Liver (tissue), 8 donors: ENCODE measurements at regions not wholly inside any gene's neighbourhood (a gene's known extent, or its start where the extent isn't known, plus 50 kb on each side); places are given as distances from the start of the nearest gene placed in this dataset.
"Not testable (repeated sequence)": the region's sequence is repeated elsewhere in the genome, so short reads cannot be mapped to it uniquely, and the experiment has no call there.

Experiments used
- DNase-seq: peaks from one replicate; pipeline ENCODE4 v3.0.0-alpha.2; 2017; ENCODE audit warnings: low spot score
- H3K27ac ChIP-seq, 2 donors: one replicate each; pipeline ENCODE4 v1.7.0; 2013; ENCODE audit warnings: inconsistent platforms in 2 of 2, low read length in 2 of 2, control low read depth in 1 of 2, low read depth in 1 of 2, mild to moderate bottlenecking in 1 of 2
- H3K27me3 ChIP-seq, 4 donors: one replicate each; pipeline versions ENCODE4 v1.6.1 to v1.7.0; 2013; ENCODE audit warnings: low read length in 3 of 4, inconsistent platforms in 1 of 4, mild to moderate bottlenecking in 1 of 4, moderate library complexity in 1 of 4; ENCODE audit not compliant: control insufficient read depth in 4 of 4, insufficient read depth in 4 of 4
- H3K36me3 ChIP-seq, 4 donors: one replicate each; pipeline versions ENCODE4 v1.6.1 to v1.7.0; 2013; ENCODE audit warnings: low read length in 3 of 4, mild to moderate bottlenecking in 3 of 4, low read depth in 1 of 4, moderate library complexity in 1 of 4; ENCODE audit not compliant: control insufficient read depth in 4 of 4, insufficient read depth in 3 of 4
- H3K4me1 ChIP-seq, 4 donors: one replicate each; pipeline versions ENCODE4 v1.6.1 to v1.7.0; 2013; ENCODE audit warnings: low read length in 3 of 4, mild to moderate bottlenecking in 3 of 4, moderate library complexity in 1 of 4; ENCODE audit not compliant: control insufficient read depth in 4 of 4, insufficient read depth in 4 of 4
- H3K4me3 ChIP-seq, 3 donors: one replicate each; pipeline versions ENCODE4 v1.6.1 to v1.7.0; 2013; ENCODE audit warnings: low read length in 3 of 3, control low read depth in 1 of 3, low read depth in 1 of 3, mild to moderate bottlenecking in 1 of 3
- H3K9ac ChIP-seq, 2 donors: one replicate each; pipeline ENCODE4 v1.7.0; 2013; ENCODE audit warnings: low read length in 2 of 2, mild to moderate bottlenecking in 2 of 2, moderate library complexity in 2 of 2, control low read depth in 1 of 2, low read depth in 1 of 2
- H3K9me3 ChIP-seq, 4 donors: one replicate each; pipeline versions ENCODE4 v1.6.1 to v1.7.0; 2013; ENCODE audit warnings: low read length in 3 of 4; ENCODE audit not compliant: control insufficient read depth in 4 of 4
- ATF3 ChIP-seq: IDR thresholded peaks from 2 replicates; pipeline ENCODE4 v1.6.1; 2016; ENCODE audit warnings: antibody characterized with exemption
- CTCF ChIP-seq: fragments of 150-350 bp; IDR thresholded peaks from 2 replicates; pipeline ENCODE4 v1.5.1; 2017; ENCODE audit warnings: improper control_type of control experiment, low read depth, low read length; ENCODE audit not compliant: missing input control
- EGR1 ChIP-seq, 2 donors: IDR thresholded peaks; 2 replicates each; pipeline ENCODE4 v1.6.1; 2016 to 2018; ENCODE audit warnings: antibody characterized with exemption in 2 of 2, low read depth in 2 of 2
- FOXA1 ChIP-seq: IDR thresholded peaks from 2 replicates; pipeline ENCODE4 v1.6.1; 2016; ENCODE audit warnings: antibody characterized with exemption
- FOXA2 ChIP-seq: IDR thresholded peaks from 2 replicates; pipeline ENCODE4 v1.6.1; 2016; ENCODE audit warnings: antibody characterized with exemption
- GABPA ChIP-seq, 2 donors: IDR thresholded peaks in 1 of 2; conservative IDR thresholded peaks in 1 of 2; 2 replicates each; pipeline ENCODE4 v1.6.1; 2016; ENCODE audit warnings: antibody characterized with exemption in 2 of 2, mild to moderate bottlenecking in 1 of 2, moderate library complexity in 1 of 2
- HNF4A ChIP-seq, 2 donors: conservative IDR thresholded peaks; 2 replicates each; pipeline ENCODE4 v1.6.1; 2016; ENCODE audit warnings: antibody characterized with exemption in 2 of 2, mild to moderate bottlenecking in 2 of 2
- HNF4G ChIP-seq: IDR thresholded peaks from 2 replicates; pipeline ENCODE4 v1.6.1; 2016; ENCODE audit warnings: antibody characterized with exemption
- JUND ChIP-seq, 2 donors: IDR thresholded peaks; 2 replicates each; pipeline ENCODE4 v1.6.1; 2016; ENCODE audit warnings: antibody characterized with exemption in 2 of 2
- NR2F2 ChIP-seq: IDR thresholded peaks from 2 replicates; pipeline ENCODE4 v1.6.1; 2016; ENCODE audit warnings: antibody characterized with exemption
- RXRA ChIP-seq, 2 donors: IDR thresholded peaks; 2 replicates each; pipeline ENCODE4 v1.6.1; 2017 to 2018; ENCODE audit warnings: antibody characterized with exemption in 2 of 2, mild to moderate bottlenecking in 1 of 2
- SP1 ChIP-seq: IDR thresholded peaks from 2 replicates; pipeline ENCODE4 v1.6.1; 2018; ENCODE audit warnings: antibody characterized with exemption, mild to moderate bottlenecking
- TAF1 ChIP-seq: conservative IDR thresholded peaks from 2 replicates; pipeline ENCODE4 v1.6.1; 2016; ENCODE audit warnings: antibody characterized with exemption, mild to moderate bottlenecking
- YY1 ChIP-seq: IDR thresholded peaks from 2 replicates; pipeline ENCODE4 v1.6.1; 2016; ENCODE audit warnings: antibody characterized with exemption, mild to moderate bottlenecking
- WGBS: extraction: QIAGEN DNeasy Blood & Tissue Kit; methylation state at CpG from one replicate; pipeline ENCODE4 v1.1.7; 2013; 5-methylcytosine and 5-hydroxymethylcytosine counted together
- TF ChIP-seq, protein P1 (sequence below): IDR thresholded peaks from 2 replicates; pipeline ENCODE4 v1.6.1; 2016; ENCODE audit warnings: antibody characterized with exemption, mild to moderate bottlenecking
- TF ChIP-seq, protein P2 (sequence below): IDR thresholded peaks from 2 replicates; pipeline ENCODE4 v1.6.1; 2016; ENCODE audit warnings: antibody characterized with exemption
- TF ChIP-seq, protein P3 (sequence below): IDR thresholded peaks from 2 replicates; pipeline ENCODE4 v1.6.1; 2016; ENCODE audit warnings: antibody characterized with exemption
- donor health status: healthy.
- donor health status: healthy.
- donor health status: healthy.
- donor health status: healthy.
- donor health status: healthy.

DNA sequence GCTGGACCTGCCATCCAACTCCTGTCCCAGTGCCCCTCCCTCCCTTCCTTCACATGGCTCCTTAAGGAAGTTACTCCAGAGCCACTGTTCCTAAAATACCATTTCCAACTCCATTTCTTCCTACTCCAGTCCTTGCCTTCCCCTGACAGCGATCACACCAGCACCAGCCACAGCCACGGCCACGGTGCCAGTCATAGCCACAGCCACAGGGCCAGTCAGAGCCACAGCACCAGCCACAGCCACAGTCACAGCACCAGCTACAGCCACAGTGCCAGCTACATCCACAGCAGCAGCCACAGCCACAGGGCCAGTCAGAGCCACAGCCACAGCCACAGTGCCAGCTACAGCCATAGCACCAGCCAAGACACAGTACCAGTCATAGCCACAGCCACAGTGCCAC, 110.7 kb upstream of the IRX2 start:
- WGBS = 94% methylated on average over 3 of the region's 3 CpGs
- H3K27ac ChIP-seq, H3K27me3 ChIP-seq, H3K4me3 ChIP-seq, H3K9me3 ChIP-seq, H3K36me3 ChIP-seq, DNase-seq, H3K9ac ChIP-seq, H3K4me1 ChIP-seq: not testable (repeated sequence)

- H3K4me1 ChIP-seq = no peaks in the 10 kb centered on the region
These were observed 110.1 kb upstream of the IRX2 start for GRCh38 chr5:2861605-2862004.

More at GRCh38 chr5:2861605-2862004, 110.1 kb upstream of the IRX2 start:
- Histone ChIP-seq H3K9me3 (peaks cover 0 to 3% (median 0%) of the 10 kb centered on the region in 4 donors), H3K4me3 (no peak overlapping the region), H3K27ac (no peak overlapping the region), H3K27me3 (peaks cover 0 to 2% (median 0%) of the 10 kb centered on the region in 4 donors), H3K9ac (no peak overlapping the region), H3K36me3 (no peaks in the 10 kb centered on the region)
- TF ChIP-seq CTCF = no peak
- TF ChIP-seq, protein P1, sequence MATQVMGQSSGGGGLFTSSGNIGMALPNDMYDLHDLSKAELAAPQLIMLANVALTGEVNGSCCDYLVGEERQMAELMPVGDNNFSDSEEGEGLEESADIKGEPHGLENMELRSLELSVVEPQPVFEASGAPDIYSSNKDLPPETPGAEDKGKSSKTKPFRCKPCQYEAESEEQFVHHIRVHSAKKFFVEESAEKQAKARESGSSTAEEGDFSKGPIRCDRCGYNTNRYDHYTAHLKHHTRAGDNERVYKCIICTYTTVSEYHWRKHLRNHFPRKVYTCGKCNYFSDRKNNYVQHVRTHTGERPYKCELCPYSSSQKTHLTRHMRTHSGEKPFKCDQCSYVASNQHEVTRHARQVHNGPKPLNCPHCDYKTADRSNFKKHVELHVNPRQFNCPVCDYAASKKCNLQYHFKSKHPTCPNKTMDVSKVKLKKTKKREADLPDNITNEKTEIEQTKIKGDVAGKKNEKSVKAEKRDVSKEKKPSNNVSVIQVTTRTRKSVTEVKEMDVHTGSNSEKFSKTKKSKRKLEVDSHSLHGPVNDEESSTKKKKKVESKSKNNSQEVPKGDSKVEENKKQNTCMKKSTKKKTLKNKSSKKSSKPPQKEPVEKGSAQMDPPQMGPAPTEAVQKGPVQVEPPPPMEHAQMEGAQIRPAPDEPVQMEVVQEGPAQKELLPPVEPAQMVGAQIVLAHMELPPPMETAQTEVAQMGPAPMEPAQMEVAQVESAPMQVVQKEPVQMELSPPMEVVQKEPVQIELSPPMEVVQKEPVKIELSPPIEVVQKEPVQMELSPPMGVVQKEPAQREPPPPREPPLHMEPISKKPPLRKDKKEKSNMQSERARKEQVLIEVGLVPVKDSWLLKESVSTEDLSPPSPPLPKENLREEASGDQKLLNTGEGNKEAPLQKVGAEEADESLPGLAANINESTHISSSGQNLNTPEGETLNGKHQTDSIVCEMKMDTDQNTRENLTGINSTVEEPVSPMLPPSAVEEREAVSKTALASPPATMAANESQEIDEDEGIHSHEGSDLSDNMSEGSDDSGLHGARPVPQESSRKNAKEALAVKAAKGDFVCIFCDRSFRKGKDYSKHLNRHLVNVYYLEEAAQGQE = no peak
- no peak for TF ChIP-seq YY1
- no peak for TF ChIP-seq EGR1 (IDR thresholded peaks at IDR 0.05; ENCODE audit: low read depth in 2 of 2)
- TF ChIP-seq RXRA (IDR thresholded peaks at IDR 0.05) = no peak
- no peak for TF ChIP-seq FOXA1
- no peak for TF ChIP-seq TAF1
- no peak for TF ChIP-seq HNF4A (conservative IDR thresholded peaks at IDR 0.05)
- no peak for TF ChIP-seq NR2F2
- TF ChIP-seq, protein P2, sequence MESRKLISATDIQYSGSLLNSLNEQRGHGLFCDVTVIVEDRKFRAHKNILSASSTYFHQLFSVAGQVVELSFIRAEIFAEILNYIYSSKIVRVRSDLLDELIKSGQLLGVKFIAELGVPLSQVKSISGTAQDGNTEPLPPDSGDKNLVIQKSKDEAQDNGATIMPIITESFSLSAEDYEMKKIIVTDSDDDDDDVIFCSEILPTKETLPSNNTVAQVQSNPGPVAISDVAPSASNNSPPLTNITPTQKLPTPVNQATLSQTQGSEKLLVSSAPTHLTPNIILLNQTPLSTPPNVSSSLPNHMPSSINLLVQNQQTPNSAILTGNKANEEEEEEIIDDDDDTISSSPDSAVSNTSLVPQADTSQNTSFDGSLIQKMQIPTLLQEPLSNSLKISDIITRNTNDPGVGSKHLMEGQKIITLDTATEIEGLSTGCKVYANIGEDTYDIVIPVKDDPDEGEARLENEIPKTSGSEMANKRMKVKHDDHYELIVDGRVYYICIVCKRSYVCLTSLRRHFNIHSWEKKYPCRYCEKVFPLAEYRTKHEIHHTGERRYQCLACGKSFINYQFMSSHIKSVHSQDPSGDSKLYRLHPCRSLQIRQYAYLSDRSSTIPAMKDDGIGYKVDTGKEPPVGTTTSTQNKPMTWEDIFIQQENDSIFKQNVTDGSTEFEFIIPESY = no peak
- TF ChIP-seq, protein P3, sequence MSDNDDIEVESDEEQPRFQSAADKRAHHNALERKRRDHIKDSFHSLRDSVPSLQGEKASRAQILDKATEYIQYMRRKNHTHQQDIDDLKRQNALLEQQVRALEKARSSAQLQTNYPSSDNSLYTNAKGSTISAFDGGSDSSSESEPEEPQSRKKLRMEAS = no peak
- no peak for TF ChIP-seq GABPA (IDR thresholded peaks at IDR 0.05 in 1 of 2, conservative IDR thresholded peaks at IDR 0.05 in 1 of 2)
- no peak for TF ChIP-seq FOXA2
- no peak for TF ChIP-seq JUND (IDR thresholded peaks at IDR 0.05)
- no peak for TF ChIP-seq ATF3
- no peak for TF ChIP-seq SP1
- TF ChIP-seq HNF4G = no peak
- DNase-seq = no peak
- 83% methylated on average over 7 of the region's 7 CpGs for WGBS
